ENCODE measurements at regions not wholly inside any gene's neighbourhood (a gene's known extent, or its start where the extent isn't known, plus 50 kb on each side); places are given as distances from the start of the nearest gene placed in this dataset.

DNA sequence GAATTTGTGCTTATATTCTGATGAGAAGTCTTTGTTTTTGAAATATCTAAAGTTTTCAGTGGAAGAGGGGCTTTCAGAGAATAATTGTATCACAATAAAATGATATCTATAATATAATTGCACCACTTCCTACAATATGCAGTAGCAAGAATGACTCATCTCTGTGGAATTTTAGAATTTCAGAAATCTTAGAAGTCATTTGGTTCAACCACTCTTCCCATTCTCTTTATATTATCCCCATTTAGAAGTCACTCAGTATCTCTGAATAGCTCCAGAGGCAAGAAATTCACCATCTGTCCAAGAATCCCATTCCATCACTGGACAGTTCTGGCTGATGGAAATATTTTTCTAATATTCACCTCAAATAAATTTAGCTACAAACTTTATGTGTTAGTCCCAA lies 59.3 kb upstream of the CCDC68 start:
- TF ChIP-seq, protein P1, sequence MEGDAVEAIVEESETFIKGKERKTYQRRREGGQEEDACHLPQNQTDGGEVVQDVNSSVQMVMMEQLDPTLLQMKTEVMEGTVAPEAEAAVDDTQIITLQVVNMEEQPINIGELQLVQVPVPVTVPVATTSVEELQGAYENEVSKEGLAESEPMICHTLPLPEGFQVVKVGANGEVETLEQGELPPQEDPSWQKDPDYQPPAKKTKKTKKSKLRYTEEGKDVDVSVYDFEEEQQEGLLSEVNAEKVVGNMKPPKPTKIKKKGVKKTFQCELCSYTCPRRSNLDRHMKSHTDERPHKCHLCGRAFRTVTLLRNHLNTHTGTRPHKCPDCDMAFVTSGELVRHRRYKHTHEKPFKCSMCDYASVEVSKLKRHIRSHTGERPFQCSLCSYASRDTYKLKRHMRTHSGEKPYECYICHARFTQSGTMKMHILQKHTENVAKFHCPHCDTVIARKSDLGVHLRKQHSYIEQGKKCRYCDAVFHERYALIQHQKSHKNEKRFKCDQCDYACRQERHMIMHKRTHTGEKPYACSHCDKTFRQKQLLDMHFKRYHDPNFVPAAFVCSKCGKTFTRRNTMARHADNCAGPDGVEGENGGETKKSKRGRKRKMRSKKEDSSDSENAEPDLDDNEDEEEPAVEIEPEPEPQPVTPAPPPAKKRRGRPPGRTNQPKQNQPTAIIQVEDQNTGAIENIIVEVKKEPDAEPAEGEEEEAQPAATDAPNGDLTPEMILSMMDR (conservative IDR thresholded peaks at IDR 0.05 in 1 of 2, IDR thresholded peaks at IDR 0.05 in 1 of 2; ENCODE audit: extremely low read depth in 1 of 2, insufficient read depth in 1 of 2, low read depth in 1 of 2, low read length in 2 of 2), result no peak
- no peak for TF ChIP-seq EZH2 (IDR thresholded peaks at IDR 0.05; ENCODE audit: borderline replicate concordance, low read length)
